Thyroid gland (tissue), 4 donors: ENCODE measurements at regions not wholly inside any gene's neighbourhood (a gene's known extent, or its start where the extent isn't known, plus 50 kb on each side); places are given as distances from the start of the nearest gene placed in this dataset.

Experiments
- CTCF ChIP-seq, 6 experiments: fragments of 200-600 bp in 3 of 6; fragments of 450-650 bp in 3 of 6; sonication (generic) in 3 of 6; IDR thresholded peaks; one replicate each; pipeline ENCODE4 v1.5.1; 2016 to 2019; ENCODE audit warnings: antibody characterized with exemption in 6 of 6, mild to moderate bottlenecking in 2 of 6, inconsistent platforms in 1 of 6, moderate library complexity in 1 of 6
- POLR2A ChIP-seq, 2 donors: fragments of 450-650 bp; IDR thresholded peaks; one replicate each; pipeline ENCODE4 v1.6.1; 2017; ENCODE audit warnings: antibody characterized with exemption in 2 of 2, mild to moderate bottlenecking in 2 of 2, moderate library complexity in 1 of 2

- TF ChIP-seq POLR2A (IDR thresholded peaks at IDR 0.05), result no peak
- TF ChIP-seq CTCF (IDR thresholded peaks at IDR 0.05), result no peak
These were observed 112.9 kb upstream of the ATP8B1 start for GRCh38 chr18:57915865-57916582.
